GM21786 (cell line): ENCODE measurements at regions not wholly inside any gene's neighbourhood (a gene's known extent, or its start where the extent isn't known, plus 50 kb on each side); places are given as distances from the start of the nearest gene placed in this dataset.
"Not testable (repeated sequence)": the region's sequence is repeated elsewhere in the genome, so short reads cannot be mapped to it uniquely, and the experiment has no call there.

ENCODE experiments used
- ATAC-seq: cut with Tn5 transposase; IDR thresholded peaks from one replicate; pipeline ENCODE4 v1.9.1; 2021; ENCODE audit not compliant: unreplicated experiment

- ATAC-seq = no peak
Measured at GRCh38 chr2:192854031-192854430, 659.3 kb upstream of the TMEFF2 start.

- ATAC-seq = no peak
Measured at GRCh38 chr2:192828947-192829346, 634.2 kb upstream of the TMEFF2 start.

- ATAC-seq = no peak
Measured at GRCh38 chr2:192828175-192828574, 633.4 kb upstream of the TMEFF2 start.

GRCh38 chr2:192827735-192828134, 633.0 kb upstream of the TMEFF2 start:
- no peak for ATAC-seq

- ATAC-seq = no peak
Measured at GRCh38 chr2:192814376-192814775, 619.6 kb upstream of the TMEFF2 start.

GRCh38 chr2:192813341-192813740, 618.6 kb upstream of the TMEFF2 start:
- no peak for ATAC-seq

- no peak for ATAC-seq
Measured at GRCh38 chr2:192809173-192809572, 614.4 kb upstream of the TMEFF2 start.

GRCh38 chr2:192783643-192784042, 588.9 kb upstream of the TMEFF2 start:
- ATAC-seq = no peak

GRCh38 chr2:192775459-192776262, 580.9 kb upstream of the TMEFF2 start:
- ATAC-seq = no peak

GRCh38 chr2:192775011-192775410, 580.3 kb upstream of the TMEFF2 start:
- ATAC-seq = no peak

GRCh38 chr2:192773044-192773443, 578.3 kb upstream of the TMEFF2 start:
- no peak for ATAC-seq

- ATAC-seq = no peak
Measured at GRCh38 chr2:192749611-192750200, 555.0 kb upstream of the TMEFF2 start.

GRCh38 chr2:192741889-192742288, 547.2 kb upstream of the TMEFF2 start:
- no peak for ATAC-seq

GRCh38 chr2:192735447-192735846, 540.7 kb upstream of the TMEFF2 start:
- no peak for ATAC-seq

GRCh38 chr2:192729369-192729768, 534.6 kb upstream of the TMEFF2 start:
- no peak for ATAC-seq

- no peak for ATAC-seq
Measured at GRCh38 chr2:192725991-192726390, 531.3 kb upstream of the TMEFF2 start.

- ATAC-seq = no peak
Measured at GRCh38 chr2:192719629-192720028, 524.9 kb upstream of the TMEFF2 start.

GRCh38 chr2:192718340-192718739, 523.6 kb upstream of the TMEFF2 start:
- no peak for ATAC-seq

GRCh38 chr2:192700934-192701333, 506.2 kb upstream of the TMEFF2 start:
- ATAC-seq = no peak

- ATAC-seq = no peak
Measured at GRCh38 chr2:192697880-192698279, 503.1 kb upstream of the TMEFF2 start.

GRCh38 chr2:192696857-192697256, 502.1 kb upstream of the TMEFF2 start:
- ATAC-seq = peak; percentile 59

GRCh38 chr2:192687015-192687414, 492.3 kb upstream of the TMEFF2 start:
- no peak for ATAC-seq

- not testable (repeated sequence) for ATAC-seq
Measured at GRCh38 chr2:192682511-192682910, 487.8 kb upstream of the TMEFF2 start.
